SK-N-SH (cell line): ENCODE measurements at regions not wholly inside any gene's neighbourhood (a gene's known extent, or its start where the extent isn't known, plus 50 kb on each side); places are given as distances from the start of the nearest gene placed in this dataset.

ENCODE experiments used
- CTCF ChIP-seq: fragments of 200-600 bp; sonication (generic); IDR thresholded peaks from 2 replicates; pipeline ENCODE4 v1.6.1; 2017; ENCODE audit warnings: antibody characterized with exemption, mild to moderate bottlenecking, moderate library complexity
- EP300 ChIP-seq, 2 experiments: IDR thresholded peaks; 2 replicates each; pipeline versions ENCODE4 v1.4.0 to v1.6.1; 2012; ENCODE audit warnings: borderline replicate concordance in 1 of 2, low read depth in 1 of 2, low read length in 1 of 2
- EZH2phosphoT487 ChIP-seq: fragments of 200-600 bp; sonication (generic); IDR thresholded peaks from 2 replicates; pipeline ENCODE4 v1.6.1; 2017; ENCODE audit warnings: low read depth, mixed run types, mild to moderate bottlenecking, antibody characterized with exemption, moderate library complexity, borderline replicate concordance
- FOXJ3 ChIP-seq: sonication (generic); formaldehyde crosslinking; IDR thresholded peaks from 2 replicates; pipeline ENCODE4 v1.5.1; 2020; ENCODE audit warnings: mild to moderate bottlenecking, missing genetic modification reagents
- MAX ChIP-seq: IDR thresholded peaks from 2 replicates; pipeline ENCODE4 v1.4.0; 2012; ENCODE audit warnings: low read depth
- POLR2AphosphoS5 ChIP-seq: IDR thresholded peaks from 2 replicates; pipeline ENCODE4 v1.6.1; 2012; ENCODE audit warnings: low read depth, low read length
- RAD21 ChIP-seq: IDR thresholded peaks from 2 replicates; pipeline ENCODE4 v1.6.1; 2012; ENCODE audit warnings: mild to moderate bottlenecking, low read length
- TAF1 ChIP-seq: IDR thresholded peaks from 2 replicates; pipeline ENCODE4 v1.6.1; 2012; ENCODE audit warnings: low read depth, mild to moderate bottlenecking, low read length, moderate library complexity, borderline replicate concordance
- YY1 ChIP-seq: IDR thresholded peaks from 2 replicates; pipeline ENCODE4 v1.4.0; 2012; ENCODE audit warnings: low read depth, mild to moderate bottlenecking
- ZBTB33 ChIP-seq: IDR thresholded peaks from 2 replicates; pipeline ENCODE4 v1.4.0; 2012; ENCODE audit warnings: low read depth, borderline replicate concordance

GRCh38 chr22:22359465-22359864 is 114.9 kb downstream of the VPREB1 start:
- TF ChIP-seq EP300 (IDR thresholded peaks at IDR 0.05; ENCODE audit: borderline replicate concordance in 1 of 2, low read depth in 1 of 2, low read length in 1 of 2), result no peak
- no peak for TF ChIP-seq CTCF
- TF ChIP-seq FOXJ3 (CRISPR knock-in tag), result no peak
- TF ChIP-seq ZBTB33, result no peak
- TF ChIP-seq RAD21, result no peak
- TF ChIP-seq YY1, result no peak
- no peak for TF ChIP-seq POLR2AphosphoS5
- TF ChIP-seq MAX, result no peak
- TF ChIP-seq TAF1, result no peak
- TF ChIP-seq EZH2phosphoT487, result no peak
